ENCODE measurements at regions not wholly inside any gene's neighbourhood (a gene's known extent, or its start where the extent isn't known, plus 50 kb on each side); places are given as distances from the start of the nearest gene placed in this dataset.

DNA sequence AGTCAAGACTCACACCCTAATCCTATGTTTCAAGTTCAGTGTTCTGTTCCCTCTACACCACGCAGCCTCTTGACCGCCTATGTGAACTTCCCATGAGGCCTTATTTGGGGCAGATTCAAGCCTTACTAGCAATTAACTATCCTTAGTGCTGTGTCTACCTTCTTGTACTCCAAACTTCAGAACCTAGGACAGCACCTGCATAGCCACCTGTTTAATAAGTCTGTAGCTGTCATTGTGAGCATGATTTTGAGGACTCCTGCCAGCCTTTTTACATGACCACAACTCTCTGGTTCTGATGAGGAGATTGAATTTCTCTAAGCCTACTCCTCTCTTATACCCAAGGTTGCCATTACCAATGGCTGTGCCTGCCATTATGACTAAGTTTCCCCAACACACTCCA lies 50.8 kb upstream of the PCSK1 start:
- Histone ChIP-seq H2BK5ac (ENCODE audit: low read depth, low read length) (no peak overlapping the region), H2BK120ac (replicated peaks; ENCODE audit: low read depth, low read length) (no peak overlapping the region), H2AK5ac (ENCODE audit: low read depth, low read length) (no peak overlapping the region), H2BK15ac (ENCODE audit: low read length) (no peak overlapping the region), H3K79me2 (ENCODE audit: control insufficient read depth in 1 of 2, insufficient read depth in 2 of 2, low read length in 2 of 2) (no peaks in the 10 kb centered on the region), H4K8ac (ENCODE audit: extremely low read depth, insufficient read depth, low read length) (no peak overlapping the region), H3K4me3 (ENCODE audit: extremely low read depth in 1 of 4, insufficient read depth in 2 of 4, low read depth in 3 of 4, low read length in 4 of 4) (no peak overlapping the region), H3K27me3 (replicated peaks in 1 of 4; ENCODE audit: control insufficient read depth in 3 of 4, extremely low read depth in 1 of 4, insufficient read depth in 3 of 4, low read length in 3 of 4) (no peaks in the 10 kb centered on the region), H3K36me3 (ENCODE audit: control insufficient read depth in 2 of 4, insufficient read depth in 4 of 4, low read length in 3 of 4) (no peaks in the 10 kb centered on the region), H4K20me1 (replicated peaks in 1 of 2; ENCODE audit: control insufficient read depth in 1 of 2, insufficient read depth in 2 of 2, low read length in 2 of 2) (no peaks in the 10 kb centered on the region), H3K4ac (replicated peaks; ENCODE audit: insufficient read length, low read depth, low read length) (no peak overlapping the region), H3K14ac (ENCODE audit: insufficient read length) (no peak overlapping the region), H2BK20ac (ENCODE audit: low read length) (no peak overlapping the region), H4K91ac (replicated peaks; ENCODE audit: insufficient read length, low read length) (no peak overlapping the region), H3K9me3 (ENCODE audit: insufficient read depth in 2 of 2, low read depth in 1 of 2, low read length in 1 of 2) (no peaks in the 10 kb centered on the region), H3K9ac (replicated peaks in 1 of 4; ENCODE audit: extremely low read depth in 1 of 4, low read depth in 3 of 4, low read length in 3 of 4) (no peak overlapping the region), H3K23me2 (ENCODE audit: low read depth, low read length) (no peaks in the 10 kb centered on the region), H4K5ac (ENCODE audit: insufficient read length, low read depth, low read length) (no peak overlapping the region), H2BK12ac (ENCODE audit: low read depth, low read length) (no peak overlapping the region), H3K79me1 (ENCODE audit: low read depth, low read length) (no peaks in the 10 kb centered on the region), H3K56ac (replicated peaks; ENCODE audit: insufficient read length, low read depth, low read length) (no peak overlapping the region), H3K4me2 (ENCODE audit: insufficient read depth in 1 of 2, low read depth in 2 of 2, low read length in 2 of 2) (no peak overlapping the region), H3K4me1 (replicated peaks in 1 of 4; ENCODE audit: control insufficient read depth in 3 of 4, insufficient read depth in 4 of 4, low read length in 3 of 4) (no peaks in the 10 kb centered on the region), H2AFZ (ENCODE audit: low read length) (no peak overlapping the region), H3K27ac (ENCODE audit: low read depth, low read length) (no peak overlapping the region), H3K23ac (ENCODE audit: insufficient read length) (no peak overlapping the region), H3K18ac (ENCODE audit: extremely low read depth, low read length) (no peak overlapping the region)
- CTCF ChIA-PET (ENCODE audit: partially characterized antibody), result interaction anchor here (0.8 to 1.5 kb wide), 6 partner anchors 8 to 430 kb away, joined by 3 to 4 read pairs (median 3); no protein-coding TSS in a partner anchor
- FAIRE-seq, result peak; percentile 60
- WGBS, 2 experiments (ENCODE audit: extremely low coverage in 1 of 2, insufficient coverage in 1 of 2, insufficient read length in 1 of 2, insufficient replicate concordance in 2 of 2, low coverage in 1 of 2, low lambda C conversion rate in 2 of 2, missing lambda C conversion rate in 1 of 2), result 91% methylated on average over 2 of the region's 2 CpGs; no CpG with 5 or more reads in 1 of the 2 experiments
- DNase-seq (ENCODE audit: low read depth in 1 of 2, low spot score in 2 of 2), result no peak
- TF ChIP-seq CEBPB (IDR thresholded peaks at IDR 0.05; ENCODE audit: low read depth, low read length), result no peak
- TF ChIP-seq JUN (IDR thresholded peaks at IDR 0.05; ENCODE audit: low read depth, low read length), result no peak
- TF ChIP-seq SIN3A (conservative IDR thresholded peaks at IDR 0.05 in 1 of 2, IDR thresholded peaks at IDR 0.05 in 1 of 2; ENCODE audit: low read depth in 1 of 2, low read length in 2 of 2), result peak; percentile 97 to 98
- no peak for TF ChIP-seq BACH1 (IDR thresholded peaks at IDR 0.05; ENCODE audit: low read length)
- TF ChIP-seq HDAC2 (IDR thresholded peaks at IDR 0.05; ENCODE audit: borderline replicate concordance in 1 of 2, low read depth in 2 of 2, low read length in 2 of 2), result 0 out of 4 replicates have a peak, but pooled peaks of 1 of the 2 experiments have one; percentile 73
- TF ChIP-seq TCF12 (IDR thresholded peaks at IDR 0.05; ENCODE audit: low read depth, low read length), result no peak
- POLR2A ChIA-PET (ENCODE audit: partially characterized antibody), result interaction anchor here (0.5 kb wide), 1 partner anchor 325 kb away, joined by 3 read pairs; no protein-coding TSS in a partner anchor

Measured in H1 (cell line).